Uterus (tissue), 2 donors: ENCODE measurements at regions not wholly inside any gene's neighbourhood (a gene's known extent, or its start where the extent isn't known, plus 50 kb on each side); places are given as distances from the start of the nearest gene placed in this dataset.

Experiments
- CTCF ChIP-seq, 4 experiments: fragments of 200-600 bp in 2 of 4; fragments of 450-650 bp in 2 of 4; sonication (generic) in 2 of 4; IDR thresholded peaks; one replicate each; pipeline ENCODE4 v1.5.1; 2016 to 2019; ENCODE audit warnings: antibody characterized with exemption in 4 of 4, mild to moderate bottlenecking in 2 of 4, moderate library complexity in 1 of 4
- POLR2A ChIP-seq, 2 donors: fragments of 450-650 bp; IDR thresholded peaks; one replicate each; pipeline ENCODE4 v1.6.1; 2016; ENCODE audit warnings: antibody characterized with exemption in 2 of 2, mild to moderate bottlenecking in 1 of 2, moderate library complexity in 1 of 2

DNA sequence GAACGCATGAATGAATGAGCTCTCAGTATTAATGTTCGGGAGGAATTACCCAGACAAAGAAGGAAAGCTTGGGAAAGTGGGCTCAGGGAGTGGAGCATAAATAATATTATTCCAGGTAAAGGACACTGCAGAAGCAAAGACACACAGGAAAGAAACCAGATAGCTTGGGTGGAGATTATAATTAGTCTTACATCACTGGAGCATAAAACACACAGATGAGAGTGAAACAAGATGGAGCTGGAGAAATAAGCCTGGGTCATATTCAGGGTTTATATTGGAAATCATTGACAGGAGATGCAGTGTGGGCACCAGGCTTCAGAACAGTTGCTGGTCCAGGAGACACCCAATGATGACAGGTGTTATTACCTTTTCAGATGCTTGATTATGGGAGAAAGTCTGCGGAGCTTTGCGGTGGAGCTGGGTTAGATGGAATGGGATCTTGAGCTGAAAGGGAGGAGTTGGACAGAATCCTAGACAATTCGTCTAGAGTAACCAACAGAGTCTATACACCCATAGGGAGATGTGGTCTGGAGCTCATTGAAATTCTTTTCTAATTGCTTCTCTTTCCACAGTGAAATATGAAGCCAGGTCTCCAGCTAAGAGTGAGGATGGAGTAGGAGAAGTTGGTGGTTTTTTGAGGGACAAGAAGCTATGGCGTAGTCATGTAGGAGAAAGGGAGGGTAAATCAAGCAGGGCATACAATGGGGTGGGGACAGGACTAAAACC is 227.2 kb downstream of the FAM76B start:
- no peak for TF ChIP-seq CTCF (IDR thresholded peaks at IDR 0.05)
- TF ChIP-seq POLR2A (IDR thresholded peaks at IDR 0.05), result no peak
